SK-N-SH treated with all-trans-retinoic acid at 6 μM for 48 hours (cell line): ENCODE measurements at regions not wholly inside any gene's neighbourhood (a gene's known extent, or its start where the extent isn't known, plus 50 kb on each side); places are given as distances from the start of the nearest gene placed in this dataset.

Source experiments
- ATAC-seq: fragments of 200-7000 bp; cut with Tn5 transposase; 3 replicates; pipeline ENCODE4 v1.9.1; 2020; ENCODE audit warnings: mild to moderate bottlenecking, moderate library complexity
- ARNTL ChIP-seq: fragments of 450-650 bp; formaldehyde crosslinking; IDR thresholded peaks from 2 replicates; pipeline ENCODE4 v1.5.0; 2020; ENCODE audit warnings: low read depth, mild to moderate bottlenecking, moderate library complexity, borderline replicate concordance
- BACH2 ChIP-seq: fragments of 250-450 bp; sonication (Bioruptor Pico); IDR thresholded peaks from 2 replicates; pipeline ENCODE4 v1.9.0; 2021; ENCODE audit warnings: mild to moderate bottlenecking, borderline replicate concordance
- CREB5 ChIP-seq: fragments of 250-450 bp; sonication (Bioruptor Pico); IDR thresholded peaks from 2 replicates; pipeline ENCODE4 v1.5.1; 2020; ENCODE audit warnings: low read depth, mild to moderate bottlenecking, moderate library complexity
- CSDC2 ChIP-seq: fragments of 250-450 bp; sonication (Bioruptor Pico); IDR thresholded peaks from 2 replicates; pipeline ENCODE4 v1.5.0; 2020; ENCODE audit warnings: mild to moderate bottlenecking, moderate library complexity
- ESRRG ChIP-seq: fragments of 250-450 bp; sonication (Bioruptor Pico); IDR thresholded peaks from 2 replicates; pipeline ENCODE4 v1.6.1; 2021; ENCODE audit warnings: mild to moderate bottlenecking
- ISL1 ChIP-seq: fragments of 250-450 bp; sonication (Bioruptor Pico); IDR thresholded peaks from 2 replicates; pipeline ENCODE4 v2.1.2; 2022; ENCODE audit warnings: mild to moderate bottlenecking, moderate library complexity
- PPARA ChIP-seq: fragments of 250-450 bp; sonication (Bioruptor Pico); IDR thresholded peaks from 2 replicates; pipeline ENCODE4 v1.5.0; 2020; ENCODE audit warnings: mild to moderate bottlenecking, borderline replicate concordance
- RARB ChIP-seq: fragments of 250-450 bp; sonication (Bioruptor Pico); IDR thresholded peaks from 2 replicates; pipeline ENCODE4 v1.8.0; 2021; ENCODE audit warnings: mild to moderate bottlenecking, moderate library complexity
- TCF4 ChIP-seq: fragments of 250-450 bp; sonication (Bioruptor Pico); IDR thresholded peaks from 2 replicates; pipeline ENCODE4 v1.8.0; 2021; ENCODE audit warnings: mild to moderate bottlenecking, moderate library complexity, borderline replicate concordance
- ZC3H10 ChIP-seq: fragments of 250-450 bp; sonication (Bioruptor Pico); IDR thresholded peaks from 2 replicates; pipeline ENCODE4 v1.5.1; 2021; ENCODE audit warnings: mild to moderate bottlenecking, moderate library complexity
- ZNF565 ChIP-seq: fragments of 450-650 bp; formaldehyde crosslinking; conservative IDR thresholded peaks from 2 replicates; pipeline ENCODE4 v1.5.0; 2020; ENCODE audit warnings: low read depth, mild to moderate bottlenecking, moderate library complexity
- ZNF70 ChIP-seq: fragments of 450-650 bp; formaldehyde crosslinking; IDR thresholded peaks from 2 replicates; pipeline ENCODE4 v1.5.0; 2020; ENCODE audit warnings: mild to moderate bottlenecking, moderate library complexity
- ZNF8 ChIP-seq: fragments of 450-650 bp; formaldehyde crosslinking; IDR thresholded peaks from 2 replicates; pipeline ENCODE4 v1.5.0; 2020; ENCODE audit warnings: mild to moderate bottlenecking, moderate library complexity
- TF ChIP-seq, protein P1 (sequence below): fragments of 250-450 bp; sonication (Bioruptor Pico); IDR thresholded peaks from 2 replicates; pipeline ENCODE4 v1.5.0; 2020; ENCODE audit warnings: mild to moderate bottlenecking, moderate library complexity
- TF ChIP-seq, protein P2 (sequence below): fragments of 250-450 bp; sonication (Bioruptor Pico); IDR thresholded peaks from 2 replicates; pipeline ENCODE4 v1.8.0; 2021; ENCODE audit warnings: low read depth, mild to moderate bottlenecking, moderate library complexity, borderline replicate concordance
- TF ChIP-seq, protein P3 (sequence below): fragments of 250-450 bp; sonication (Bioruptor Pico); IDR thresholded peaks from 2 replicates; pipeline ENCODE4 v1.8.0; 2020; ENCODE audit warnings: mild to moderate bottlenecking, moderate library complexity, borderline replicate concordance
- TF ChIP-seq, protein P4 (sequence below): fragments of 250-450 bp; sonication (Bioruptor Pico); IDR thresholded peaks from 2 replicates; pipeline ENCODE4 v1.5.1; 2021; ENCODE audit warnings: mild to moderate bottlenecking, moderate library complexity

GRCh38 chr2:142786918-142787702 is 90.4 kb upstream of the KYNU start (continued):
- TF ChIP-seq, protein P1, sequence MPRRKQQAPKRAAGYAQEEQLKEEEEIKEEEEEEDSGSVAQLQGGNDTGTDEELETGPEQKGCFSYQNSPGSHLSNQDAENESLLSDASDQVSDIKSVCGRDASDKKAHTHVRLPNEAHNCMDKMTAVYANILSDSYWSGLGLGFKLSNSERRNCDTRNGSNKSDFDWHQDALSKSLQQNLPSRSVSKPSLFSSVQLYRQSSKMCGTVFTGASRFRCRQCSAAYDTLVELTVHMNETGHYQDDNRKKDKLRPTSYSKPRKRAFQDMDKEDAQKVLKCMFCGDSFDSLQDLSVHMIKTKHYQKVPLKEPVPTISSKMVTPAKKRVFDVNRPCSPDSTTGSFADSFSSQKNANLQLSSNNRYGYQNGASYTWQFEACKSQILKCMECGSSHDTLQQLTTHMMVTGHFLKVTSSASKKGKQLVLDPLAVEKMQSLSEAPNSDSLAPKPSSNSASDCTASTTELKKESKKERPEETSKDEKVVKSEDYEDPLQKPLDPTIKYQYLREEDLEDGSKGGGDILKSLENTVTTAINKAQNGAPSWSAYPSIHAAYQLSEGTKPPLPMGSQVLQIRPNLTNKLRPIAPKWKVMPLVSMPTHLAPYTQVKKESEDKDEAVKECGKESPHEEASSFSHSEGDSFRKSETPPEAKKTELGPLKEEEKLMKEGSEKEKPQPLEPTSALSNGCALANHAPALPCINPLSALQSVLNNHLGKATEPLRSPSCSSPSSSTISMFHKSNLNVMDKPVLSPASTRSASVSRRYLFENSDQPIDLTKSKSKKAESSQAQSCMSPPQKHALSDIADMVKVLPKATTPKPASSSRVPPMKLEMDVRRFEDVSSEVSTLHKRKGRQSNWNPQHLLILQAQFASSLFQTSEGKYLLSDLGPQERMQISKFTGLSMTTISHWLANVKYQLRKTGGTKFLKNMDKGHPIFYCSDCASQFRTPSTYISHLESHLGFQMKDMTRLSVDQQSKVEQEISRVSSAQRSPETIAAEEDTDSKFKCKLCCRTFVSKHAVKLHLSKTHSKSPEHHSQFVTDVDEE (CRISPR knock-in tag) = no peak
- no peak for TF ChIP-seq ESRRG (CRISPR knock-in tag)
- TF ChIP-seq RARB (CRISPR knock-in tag) = no peak
- no peak for TF ChIP-seq ZNF70 (CRISPR knock-in tag)

DNA sequence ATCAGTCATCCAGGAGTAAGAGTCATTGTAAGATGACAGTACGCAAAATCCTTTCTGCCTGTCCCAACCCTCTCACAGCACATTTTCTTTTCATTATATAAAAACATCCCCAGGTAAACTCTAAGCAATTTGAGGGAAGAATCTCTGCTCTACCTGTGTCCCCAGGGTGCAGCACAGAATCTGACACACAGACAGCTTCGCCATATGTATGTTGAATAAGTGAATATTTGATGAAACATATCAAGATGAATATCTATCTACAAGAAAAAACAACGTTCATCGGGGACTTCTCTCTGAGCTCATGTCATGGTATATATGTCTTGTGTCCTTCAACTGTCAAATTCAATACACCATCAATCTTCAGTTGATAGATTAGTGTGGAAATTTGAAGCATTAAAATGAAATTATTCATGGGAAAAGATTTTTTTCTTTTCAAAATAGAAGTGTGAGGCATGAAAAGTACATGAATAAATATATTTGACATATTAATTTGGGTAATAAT is 94.5 kb upstream of the KYNU start:
- TF ChIP-seq, protein P1 (CRISPR knock-in tag) = no peak
- TF ChIP-seq ESRRG (CRISPR knock-in tag) (no peak), PPARA (CRISPR knock-in tag) (no peak), ZC3H10 (CRISPR knock-in tag) (no peak), CREB5 (CRISPR knock-in tag) (no peak), ZNF565 (CRISPR knock-in tag) (no peak), CSDC2 (CRISPR knock-in tag) (no peak), BACH2 (CRISPR knock-in tag) (no peak), ZNF8 (CRISPR knock-in tag) (no peak), ZNF70 (CRISPR knock-in tag) (no peak), RARB (CRISPR knock-in tag) (no peak), TCF4 (CRISPR knock-in tag) (no peak)
- TF ChIP-seq, protein P2, sequence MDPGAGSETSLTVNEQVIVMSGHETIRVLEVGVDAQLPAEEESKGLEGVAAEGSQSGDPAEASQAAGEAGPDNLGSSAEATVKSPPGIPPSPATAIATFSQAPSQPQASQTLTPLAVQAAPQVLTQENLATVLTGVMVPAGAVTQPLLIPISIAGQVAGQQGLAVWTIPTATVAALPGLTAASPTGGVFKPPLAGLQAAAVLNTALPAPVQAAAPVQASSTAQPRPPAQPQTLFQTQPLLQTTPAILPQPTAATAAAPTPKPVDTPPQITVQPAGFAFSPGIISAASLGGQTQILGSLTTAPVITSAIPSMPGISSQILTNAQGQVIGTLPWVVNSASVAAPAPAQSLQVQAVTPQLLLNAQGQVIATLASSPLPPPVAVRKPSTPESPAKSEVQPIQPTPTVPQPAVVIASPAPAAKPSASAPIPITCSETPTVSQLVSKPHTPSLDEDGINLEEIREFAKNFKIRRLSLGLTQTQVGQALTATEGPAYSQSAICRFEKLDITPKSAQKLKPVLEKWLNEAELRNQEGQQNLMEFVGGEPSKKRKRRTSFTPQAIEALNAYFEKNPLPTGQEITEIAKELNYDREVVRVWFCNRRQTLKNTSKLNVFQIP (CRISPR knock-in tag) = no peak
- TF ChIP-seq, protein P3, sequence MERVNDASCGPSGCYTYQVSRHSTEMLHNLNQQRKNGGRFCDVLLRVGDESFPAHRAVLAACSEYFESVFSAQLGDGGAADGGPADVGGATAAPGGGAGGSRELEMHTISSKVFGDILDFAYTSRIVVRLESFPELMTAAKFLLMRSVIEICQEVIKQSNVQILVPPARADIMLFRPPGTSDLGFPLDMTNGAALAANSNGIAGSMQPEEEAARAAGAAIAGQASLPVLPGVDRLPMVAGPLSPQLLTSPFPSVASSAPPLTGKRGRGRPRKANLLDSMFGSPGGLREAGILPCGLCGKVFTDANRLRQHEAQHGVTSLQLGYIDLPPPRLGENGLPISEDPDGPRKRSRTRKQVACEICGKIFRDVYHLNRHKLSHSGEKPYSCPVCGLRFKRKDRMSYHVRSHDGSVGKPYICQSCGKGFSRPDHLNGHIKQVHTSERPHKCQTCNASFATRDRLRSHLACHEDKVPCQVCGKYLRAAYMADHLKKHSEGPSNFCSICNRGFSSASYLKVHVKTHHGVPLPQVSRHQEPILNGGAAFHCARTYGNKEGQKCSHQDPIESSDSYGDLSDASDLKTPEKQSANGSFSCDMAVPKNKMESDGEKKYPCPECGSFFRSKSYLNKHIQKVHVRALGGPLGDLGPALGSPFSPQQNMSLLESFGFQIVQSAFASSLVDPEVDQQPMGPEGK (CRISPR knock-in tag) = no peak
- TF ChIP-seq, protein P4, sequence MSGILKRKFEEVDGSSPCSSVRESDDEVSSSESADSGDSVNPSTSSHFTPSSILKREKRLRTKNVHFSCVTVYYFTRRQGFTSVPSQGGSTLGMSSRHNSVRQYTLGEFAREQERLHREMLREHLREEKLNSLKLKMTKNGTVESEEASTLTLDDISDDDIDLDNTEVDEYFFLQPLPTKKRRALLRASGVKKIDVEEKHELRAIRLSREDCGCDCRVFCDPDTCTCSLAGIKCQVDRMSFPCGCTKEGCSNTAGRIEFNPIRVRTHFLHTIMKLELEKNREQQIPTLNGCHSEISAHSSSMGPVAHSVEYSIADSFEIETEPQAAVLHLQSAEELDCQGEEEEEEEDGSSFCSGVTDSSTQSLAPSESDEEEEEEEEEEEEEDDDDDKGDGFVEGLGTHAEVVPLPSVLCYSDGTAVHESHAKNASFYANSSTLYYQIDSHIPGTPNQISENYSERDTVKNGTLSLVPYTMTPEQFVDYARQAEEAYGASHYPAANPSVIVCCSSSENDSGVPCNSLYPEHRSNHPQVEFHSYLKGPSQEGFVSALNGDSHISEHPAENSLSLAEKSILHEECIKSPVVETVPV (CRISPR knock-in tag) = no peak
- no peak for ATAC-seq

DNA sequence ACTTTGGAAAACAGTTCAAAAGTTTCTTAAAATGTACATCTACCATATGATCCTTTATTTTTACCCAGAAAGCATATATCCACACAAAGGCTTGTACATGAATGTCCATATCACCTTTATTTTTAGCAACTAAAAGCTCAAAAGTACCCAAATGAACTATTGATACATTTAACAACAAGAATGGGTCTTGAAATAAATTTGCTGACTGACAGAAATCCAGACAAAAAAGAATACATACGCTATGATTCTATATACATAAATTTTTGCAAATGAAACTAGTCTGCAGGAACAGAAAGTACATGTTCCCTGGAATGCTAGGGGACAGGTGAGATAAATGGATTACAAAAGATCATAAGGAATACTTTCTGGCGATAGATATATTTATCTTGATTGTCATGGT is 96.3 kb upstream of the KYNU start:
- ATAC-seq = no peak
- TF ChIP-seq, protein P2 (CRISPR knock-in tag) = no peak
- no peak for TF ChIP-seq ZNF8 (CRISPR knock-in tag)
- no peak for TF ChIP-seq ZNF565 (CRISPR knock-in tag)
- no peak for TF ChIP-seq ARNTL (CRISPR knock-in tag)
- TF ChIP-seq PPARA (CRISPR knock-in tag) = no peak
- TF ChIP-seq, protein P1 (CRISPR knock-in tag) = no peak
- TF ChIP-seq BACH2 (CRISPR knock-in tag) = no peak
- TF ChIP-seq ISL1 (CRISPR knock-in tag) = no peak
